Activated T-cell treated with anti-CD3 and anti-CD28 coated beads, Interleukin-2, amount 50 U/mL, for 24 hours (primary cell): ENCODE measurements at regions not wholly inside any gene's neighbourhood (a gene's known extent, or its start where the extent isn't known, plus 50 kb on each side); places are given as distances from the start of the nearest gene placed in this dataset.

Experiments used
- DNase-seq: peaks from one replicate; pipeline ENCODE4 v3.0.0-alpha.2; 2020
- H3K27ac Mint-ChIP-seq: 2 replicates; pipeline ENCODE4 v1.8.0; 2020; ENCODE audit warnings: mild to moderate bottlenecking, mixed read lengths
- H3K27me3 Mint-ChIP-seq: 2 replicates; pipeline ENCODE4 v1.8.0; 2020; ENCODE audit warnings: mixed read lengths
- H3K36me3 Mint-ChIP-seq: 2 replicates; pipeline ENCODE4 v1.8.0; 2020; ENCODE audit warnings: low read depth, mixed read lengths
- H3K4me1 Mint-ChIP-seq: 2 replicates; pipeline ENCODE4 v1.8.0; 2020; ENCODE audit warnings: low read depth, mixed read lengths
- H3K4me3 Mint-ChIP-seq: 2 replicates; pipeline ENCODE4 v1.8.0; 2020; ENCODE audit warnings: mild to moderate bottlenecking, moderate library complexity, mixed read lengths
- H3K9me3 Mint-ChIP-seq: 2 replicates; pipeline ENCODE4 v1.8.0; 2020; ENCODE audit warnings: mixed read lengths

- no peak for DNase-seq
- no peaks in the 10 kb centered on the region for H3K9me3 Mint-ChIP-seq
Observed at GRCh38 chr12:47015381-47015780, 64.0 kb upstream of the PCED1B start.

GRCh38 chr12:47017041-47017713 is 62.2 kb upstream of the PCED1B start:
- no peak for DNase-seq
- H3K4me1 Mint-ChIP-seq = peaks cover 1% of the 10 kb centered on the region
- H3K4me3 Mint-ChIP-seq = no peak overlapping the region
- no peak overlapping the region for H3K27ac Mint-ChIP-seq
- H3K27me3 Mint-ChIP-seq = peaks cover 15% of the 10 kb centered on the region
- H3K9me3 Mint-ChIP-seq = no peaks in the 10 kb centered on the region
- H3K36me3 Mint-ChIP-seq = no peaks in the 10 kb centered on the region

More at GRCh38 chr12:47015381-47015780, 64.0 kb upstream of the PCED1B start:
- peaks cover 17% of the 10 kb centered on the region for H3K27me3 Mint-ChIP-seq
- no peaks in the 10 kb centered on the region for H3K36me3 Mint-ChIP-seq
- H3K4me1 Mint-ChIP-seq = no peaks in the 10 kb centered on the region
- H3K4me3 Mint-ChIP-seq = no peak overlapping the region
- H3K27ac Mint-ChIP-seq = no peak overlapping the region

GRCh38 chr12:47017901-47018475 is 61.4 kb upstream of the PCED1B start:
- no peaks in the 10 kb centered on the region for H3K36me3 Mint-ChIP-seq
- no peak overlapping the region for H3K4me3 Mint-ChIP-seq
- no peak overlapping the region for H3K27ac Mint-ChIP-seq
- DNase-seq = no peak
- H3K9me3 Mint-ChIP-seq = no peaks in the 10 kb centered on the region
- peaks cover 14% of the 10 kb centered on the region for H3K27me3 Mint-ChIP-seq
- H3K4me1 Mint-ChIP-seq = peaks cover 5% of the 10 kb centered on the region

GRCh38 chr12:47020211-47020821 is 59.1 kb upstream of the PCED1B start:
- DNase-seq = no peak

GRCh38 chr12:47021298-47021697 is 58.1 kb upstream of the PCED1B start:
- H3K36me3 Mint-ChIP-seq = no peaks in the 10 kb centered on the region
- no peak for DNase-seq
- peaks cover 14% of the 10 kb centered on the region for H3K27me3 Mint-ChIP-seq
- no peak overlapping the region for H3K27ac Mint-ChIP-seq
- H3K4me3 Mint-ChIP-seq = no peak overlapping the region
- H3K9me3 Mint-ChIP-seq = no peaks in the 10 kb centered on the region
- peaks cover 9% of the 10 kb centered on the region for H3K4me1 Mint-ChIP-seq

More at GRCh38 chr12:47020211-47020821, 59.1 kb upstream of the PCED1B start:
- H3K4me1 Mint-ChIP-seq = peaks cover 9% of the 10 kb centered on the region
- H3K27ac Mint-ChIP-seq = no peak overlapping the region
- no peaks in the 10 kb centered on the region for H3K36me3 Mint-ChIP-seq
- no peak overlapping the region for H3K4me3 Mint-ChIP-seq
- no peaks in the 10 kb centered on the region for H3K9me3 Mint-ChIP-seq
- peaks cover 11% of the 10 kb centered on the region for H3K27me3 Mint-ChIP-seq

- Mint-ChIP-seq H3K9me3 (no peaks in the 10 kb centered on the region), H3K36me3 (no peaks in the 10 kb centered on the region), H3K27me3 (peaks cover 12% of the 10 kb centered on the region), H3K4me1 (peaks cover 9% of the 10 kb centered on the region), H3K4me3 (no peak overlapping the region), H3K27ac (no peak overlapping the region)
- no peak for DNase-seq
Observed at GRCh38 chr12:47022296-47022695, 57.1 kb upstream of the PCED1B start.

GRCh38 chr12:47023311-47023710 is 56.1 kb upstream of the PCED1B start:
- no peaks in the 10 kb centered on the region for H3K36me3 Mint-ChIP-seq
- H3K4me1 Mint-ChIP-seq = peaks cover 9% of the 10 kb centered on the region
- H3K4me3 Mint-ChIP-seq = no peak overlapping the region
- no peak for DNase-seq
- no peaks in the 10 kb centered on the region for H3K9me3 Mint-ChIP-seq
- no peak overlapping the region for H3K27ac Mint-ChIP-seq
- H3K27me3 Mint-ChIP-seq = peaks cover 10% of the 10 kb centered on the region

- no peak for DNase-seq
- Mint-ChIP-seq H3K27ac (no peak overlapping the region), H3K36me3 (no peaks in the 10 kb centered on the region), H3K9me3 (no peaks in the 10 kb centered on the region), H3K4me3 (no peak overlapping the region), H3K27me3 (peaks cover 5% of the 10 kb centered on the region), H3K4me1 (peaks cover 9% of the 10 kb centered on the region)
Observed at GRCh38 chr12:47023953-47024352, 55.5 kb upstream of the PCED1B start.

- Mint-ChIP-seq H3K27ac (no peak overlapping the region), H3K36me3 (no peaks in the 10 kb centered on the region), H3K27me3 (peaks cover 5% of the 10 kb centered on the region), H3K4me3 (no peak overlapping the region), H3K4me1 (peaks cover 11% of the 10 kb centered on the region), H3K9me3 (no peaks in the 10 kb centered on the region)
- no peak for DNase-seq
Observed at GRCh38 chr12:47024463-47024862, 55.0 kb upstream of the PCED1B start.

GRCh38 chr12:47025349-47025748 is 54.1 kb upstream of the PCED1B start:
- H3K27ac Mint-ChIP-seq = no peak overlapping the region

GRCh38 chr12:47025798-47026197 is 53.6 kb upstream of the PCED1B start:
- H3K4me3 Mint-ChIP-seq = no peak overlapping the region
- H3K36me3 Mint-ChIP-seq = no peaks in the 10 kb centered on the region
- H3K4me1 Mint-ChIP-seq = peaks cover 13% of the 10 kb centered on the region
- peaks cover 5% of the 10 kb centered on the region for H3K27me3 Mint-ChIP-seq
- no peak for DNase-seq
- no peak overlapping the region for H3K27ac Mint-ChIP-seq
- H3K9me3 Mint-ChIP-seq = no peaks in the 10 kb centered on the region

More at GRCh38 chr12:47025349-47025748, 54.1 kb upstream of the PCED1B start:
- H3K36me3 Mint-ChIP-seq = no peaks in the 10 kb centered on the region
- peaks cover 13% of the 10 kb centered on the region for H3K4me1 Mint-ChIP-seq
- H3K9me3 Mint-ChIP-seq = no peaks in the 10 kb centered on the region
- H3K4me3 Mint-ChIP-seq = no peak overlapping the region
- H3K27me3 Mint-ChIP-seq = peaks cover 5% of the 10 kb centered on the region
- DNase-seq = no peak

GRCh38 chr12:47026291-47026690 is 53.1 kb upstream of the PCED1B start:
- no peak for DNase-seq
- H3K9me3 Mint-ChIP-seq = no peaks in the 10 kb centered on the region
- H3K27me3 Mint-ChIP-seq = peaks cover 5% of the 10 kb centered on the region
- no peak overlapping the region for H3K27ac Mint-ChIP-seq
- no peaks in the 10 kb centered on the region for H3K36me3 Mint-ChIP-seq
- peaks cover 12% of the 10 kb centered on the region for H3K4me1 Mint-ChIP-seq
- no peak overlapping the region for H3K4me3 Mint-ChIP-seq
